ENCODE measurements at regions not wholly inside any gene's neighbourhood (a gene's known extent, or its start where the extent isn't known, plus 50 kb on each side); places are given as distances from the start of the nearest gene placed in this dataset.

- no peak overlapping the region for H3K27ac ChIP-seq (ENCODE audit: control insufficient read depth, insufficient read depth)
- H3K4me1 ChIP-seq (ENCODE audit: control insufficient read depth, insufficient read depth, low read length), result no peaks in the 10 kb centered on the region
- H3K36me3 ChIP-seq (ENCODE audit: control insufficient read depth in 2 of 2, insufficient read depth in 2 of 2, low read length in 1 of 2), result no peaks in the 10 kb centered on the region
- TF ChIP-seq GATAD2B (conservative IDR thresholded peaks at IDR 0.05; ENCODE audit: low read depth), result no peak
- TF ChIP-seq POLR2AphosphoS5 (IDR thresholded peaks at IDR 0.05; ENCODE audit: low read length), result no peak
- no peak for TF ChIP-seq SMARCA5 (IDR thresholded peaks at IDR 0.05)
- TF ChIP-seq BCL3 (IDR thresholded peaks at IDR 0.05; ENCODE audit: borderline replicate concordance, insufficient read depth, low read depth, low read length, poor library complexity, severe bottlenecking), result no peak
- no peaks in the 10 kb centered on the region for H3K79me2 ChIP-seq (ENCODE audit: control insufficient read depth, insufficient read depth, low read length)
- WGBS (ENCODE audit: insufficient coverage, insufficient replicate concordance, low lambda C conversion rate, missing lambda C conversion rate), result 4% methylated on average over 3 of the region's 3 CpGs
- no peaks in the 10 kb centered on the region for H3K9me3 ChIP-seq (replicated peaks; ENCODE audit: control insufficient read depth, insufficient read depth, low read length)
- no peak for DNase-seq (ENCODE audit: low read depth, low spot score)
- ChIA-PET CTCF (no interaction called here), SMC1A (ENCODE audit: uncharacterized antibody, unreplicated experiment) (interaction anchor here (1.4 kb wide), 1 partner anchor 11 kb away, joined by 4 read pairs; no protein-coding TSS in a partner anchor), POLR2A (no interaction called here), RAD21 (ENCODE audit: unreplicated experiment) (interaction anchor here (0.7 kb wide), 1 partner anchor 1233 kb away, joined by 3 read pairs; no protein-coding TSS in a partner anchor)
- intact Hi-C loops (cut with micrococcal nuclease; ENCODE audit: unreplicated experiment) (no loop called here), in situ Hi-C loops (cut with MboI) (no loop called here)
- no peak overlapping the region for H3K9ac ChIP-seq (ENCODE audit: control insufficient read depth, insufficient read depth, low read length)
- no peak overlapping the region for H3K4me2 ChIP-seq (ENCODE audit: control insufficient read depth, insufficient read depth)
- no TSS peak for BruUV-seq (replicated peaks)
- no peak overlapping the region for H3K4me3 ChIP-seq
- H4K20me1 ChIP-seq (ENCODE audit: control insufficient read depth, insufficient read depth), result no peaks in the 10 kb centered on the region
- H2AFZ ChIP-seq (ENCODE audit: control insufficient read depth, low read depth, low read length), result no peak overlapping the region
- no peak for ATAC-seq
- FAIRE-seq, result no peak
- no peaks in the 10 kb centered on the region for H3K27me3 ChIP-seq (replicated peaks in 1 of 2; ENCODE audit: control insufficient read depth in 2 of 2, insufficient read depth in 2 of 2, low read length in 1 of 2)
Observed at GRCh38 chr9:13377171-13377925, 97.9 kb upstream of the MPDZ start.

- Histone ChIP-seq H3K27me3 (replicated peaks in 1 of 2; ENCODE audit: control insufficient read depth in 2 of 2, insufficient read depth in 2 of 2, low read length in 1 of 2) (no peaks in the 10 kb centered on the region), H3K4me2 (ENCODE audit: control insufficient read depth, insufficient read depth) (no peak overlapping the region), H3K4me1 (ENCODE audit: control insufficient read depth, insufficient read depth, low read length) (no peaks in the 10 kb centered on the region), H3K4me3 (no peak overlapping the region), H2AFZ (ENCODE audit: control insufficient read depth, low read depth, low read length) (no peak overlapping the region), H3K9ac (ENCODE audit: control insufficient read depth, insufficient read depth, low read length) (no peak overlapping the region), H3K79me2 (ENCODE audit: control insufficient read depth, insufficient read depth, low read length) (no peaks in the 10 kb centered on the region), H3K36me3 (ENCODE audit: control insufficient read depth in 2 of 2, insufficient read depth in 2 of 2, low read length in 1 of 2) (no peaks in the 10 kb centered on the region), H3K9me3 (replicated peaks; ENCODE audit: control insufficient read depth, insufficient read depth, low read length) (no peaks in the 10 kb centered on the region), H4K20me1 (ENCODE audit: control insufficient read depth, insufficient read depth) (no peaks in the 10 kb centered on the region), H3K27ac (ENCODE audit: control insufficient read depth, insufficient read depth) (no peak overlapping the region)
- ChIA-PET POLR2A (interaction anchor here (0.6 kb wide), 1 partner anchor 1032 kb away, joined by 3 read pairs; no protein-coding TSS in a partner anchor), RAD21 (ENCODE audit: unreplicated experiment) (no interaction called here), SMC1A (ENCODE audit: uncharacterized antibody, unreplicated experiment) (interaction anchor here (0.7 kb wide), 1 partner anchor 65 kb away, joined by 3 read pairs; no protein-coding TSS in a partner anchor), CTCF (no interaction called here)
- in situ Hi-C loops (cut with MboI), result no loop called here
- BruUV-seq (replicated peaks), result no TSS peak
- intact Hi-C loops (cut with micrococcal nuclease; ENCODE audit: unreplicated experiment), result no loop called here
- ATAC-seq (no peak), DNase-seq (ENCODE audit: low read depth, low spot score) (no peak), FAIRE-seq (no peak)
- 0% methylated on average over 1 of the region's 1 CpG for WGBS (ENCODE audit: insufficient coverage, insufficient replicate concordance, low lambda C conversion rate, missing lambda C conversion rate)
- TF ChIP-seq IRF3 (IDR thresholded peaks at IDR 0.05) (no peak), RCOR1 (conservative IDR thresholded peaks at IDR 0.05; ENCODE audit: low read depth, low read length) (no peak), YBX1 (IDR thresholded peaks at IDR 0.05) (no peak), E2F8 (IDR thresholded peaks at IDR 0.05; ENCODE audit: low read depth, partially characterized antibody) (no peak), SREBF2 (IDR thresholded peaks at IDR 0.05; ENCODE audit: low read length) (no peak), POU2F2 (IDR thresholded peaks at IDR 0.05; ENCODE audit: borderline replicate concordance, low read depth, low read length) (no peak), ELK1 (IDR thresholded peaks at IDR 0.05; ENCODE audit: low read depth, low read length) (no peak)
Observed at GRCh38 chr9:13372510-13372909, 93.0 kb upstream of the MPDZ start.
